Transverse colon (tissue), 4 donors: ENCODE measurements at regions not wholly inside any gene's neighbourhood (a gene's known extent, or its start where the extent isn't known, plus 50 kb on each side); places are given as distances from the start of the nearest gene placed in this dataset.

Experiments used
- EP300 ChIP-seq: sonication (generic); formaldehyde crosslinking; IDR thresholded peaks from one replicate; pipeline ENCODE4 v1.6.1; 2017; ENCODE audit warnings: antibody characterized with exemption, low read depth
- POLR2A ChIP-seq: fragments of 450-650 bp; IDR thresholded peaks from one replicate; pipeline ENCODE4 v1.6.1; 2016; ENCODE audit warnings: antibody characterized with exemption, mild to moderate bottlenecking, moderate library complexity
- POLR2AphosphoS5 ChIP-seq, 3 donors: sonication (generic); formaldehyde crosslinking; IDR thresholded peaks; one replicate each; pipeline ENCODE4 v1.6.1; 2016; ENCODE audit warnings: antibody characterized with exemption in 3 of 3
- TF ChIP-seq, protein P1 (sequence below), 5 experiments: fragments of 200-600 bp in 3 of 5; fragments of 450-650 bp in 2 of 5; sonication (generic) in 3 of 5; IDR thresholded peaks; 1 replicate in 2 of 5; 2 replicates in 3 of 5; pipeline ENCODE4 v1.5.1; 2016 to 2017; ENCODE audit warnings: antibody characterized with exemption in 5 of 5, inconsistent platforms in 3 of 5, mild to moderate bottlenecking in 2 of 5, moderate library complexity in 1 of 5

DNA sequence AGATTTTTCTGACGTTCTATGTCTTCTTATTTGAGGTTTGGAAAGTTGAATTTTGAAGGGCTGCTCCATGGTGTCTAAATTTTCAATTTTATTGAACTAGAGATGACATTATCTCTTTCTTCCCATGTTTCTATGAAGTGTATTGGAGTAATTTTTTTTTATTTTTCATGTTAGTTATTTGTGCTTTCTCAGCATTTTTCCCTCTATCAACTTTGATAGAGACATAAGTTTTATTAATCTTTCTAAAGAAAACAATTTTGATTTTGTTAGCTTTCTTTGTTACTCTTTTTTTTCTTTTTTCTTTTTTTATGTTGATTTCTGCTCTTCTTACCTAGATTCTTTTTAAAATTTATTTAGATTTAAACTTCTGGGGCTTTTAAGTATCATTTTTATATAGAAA is 1694.8 kb downstream of the PCDH9 start:
- TF ChIP-seq, protein P1, sequence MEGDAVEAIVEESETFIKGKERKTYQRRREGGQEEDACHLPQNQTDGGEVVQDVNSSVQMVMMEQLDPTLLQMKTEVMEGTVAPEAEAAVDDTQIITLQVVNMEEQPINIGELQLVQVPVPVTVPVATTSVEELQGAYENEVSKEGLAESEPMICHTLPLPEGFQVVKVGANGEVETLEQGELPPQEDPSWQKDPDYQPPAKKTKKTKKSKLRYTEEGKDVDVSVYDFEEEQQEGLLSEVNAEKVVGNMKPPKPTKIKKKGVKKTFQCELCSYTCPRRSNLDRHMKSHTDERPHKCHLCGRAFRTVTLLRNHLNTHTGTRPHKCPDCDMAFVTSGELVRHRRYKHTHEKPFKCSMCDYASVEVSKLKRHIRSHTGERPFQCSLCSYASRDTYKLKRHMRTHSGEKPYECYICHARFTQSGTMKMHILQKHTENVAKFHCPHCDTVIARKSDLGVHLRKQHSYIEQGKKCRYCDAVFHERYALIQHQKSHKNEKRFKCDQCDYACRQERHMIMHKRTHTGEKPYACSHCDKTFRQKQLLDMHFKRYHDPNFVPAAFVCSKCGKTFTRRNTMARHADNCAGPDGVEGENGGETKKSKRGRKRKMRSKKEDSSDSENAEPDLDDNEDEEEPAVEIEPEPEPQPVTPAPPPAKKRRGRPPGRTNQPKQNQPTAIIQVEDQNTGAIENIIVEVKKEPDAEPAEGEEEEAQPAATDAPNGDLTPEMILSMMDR (IDR thresholded peaks at IDR 0.05): no peak
- no peak for TF ChIP-seq EP300
- no peak for TF ChIP-seq POLR2A
- no peak for TF ChIP-seq POLR2AphosphoS5 (IDR thresholded peaks at IDR 0.05)
